WTC11 (cell line): ENCODE measurements at regions not wholly inside any gene's neighbourhood (a gene's known extent, or its start where the extent isn't known, plus 50 kb on each side); places are given as distances from the start of the nearest gene placed in this dataset.

Experiments
- ELF4 ChIP-seq: sonication (generic); formaldehyde crosslinking; IDR thresholded peaks from 2 replicates; pipeline ENCODE4 v1.8.1; 2022; ENCODE audit warnings: low read depth, mild to moderate bottlenecking, moderate library complexity, missing genetic modification reagents
- MAX ChIP-seq: sonication (generic); formaldehyde crosslinking; IDR thresholded peaks from 2 replicates; pipeline ENCODE4 v1.8.0; 2022; ENCODE audit warnings: mild to moderate bottlenecking, missing genetic modification reagents
- NFYB ChIP-seq: sonication (generic); formaldehyde crosslinking; conservative IDR thresholded peaks from 2 replicates; pipeline ENCODE4 v1.8.0; 2022; ENCODE audit warnings: low read depth, missing genetic modification reagents
- SMAD4 ChIP-seq: sonication (generic); formaldehyde crosslinking; IDR thresholded peaks from 2 replicates; pipeline ENCODE4 v1.8.0; 2022; ENCODE audit warnings: mild to moderate bottlenecking, missing genetic modification reagents
- TEAD4 ChIP-seq: sonication (generic); formaldehyde crosslinking; IDR thresholded peaks from 2 replicates; pipeline ENCODE4 v1.8.0; 2022; ENCODE audit warnings: mild to moderate bottlenecking, missing genetic modification reagents
- ZNF121 ChIP-seq: sonication (generic); formaldehyde crosslinking; IDR thresholded peaks from 2 replicates; pipeline ENCODE4 v1.8.0; 2023; ENCODE audit warnings: missing genetic modification reagents
- ZNF425 ChIP-seq: fragments of 250-450 bp; sonication (Bioruptor Pico); conservative IDR thresholded peaks from 2 replicates; pipeline ENCODE4 v1.9.0; 2021; ENCODE audit warnings: mild to moderate bottlenecking
- TF ChIP-seq, protein P1 (sequence below): fragments of 200-600 bp; IDR thresholded peaks from 2 replicates; pipeline ENCODE4 v1.8.0; 2022; ENCODE audit warnings: antibody characterized with exemption
- TF ChIP-seq, protein P2 (sequence below): sonication (generic); formaldehyde crosslinking; IDR thresholded peaks from 2 replicates; pipeline ENCODE4 v1.8.0; 2022; ENCODE audit warnings: mild to moderate bottlenecking, missing genetic modification reagents
- TF ChIP-seq, protein P3 (sequence below): sonication (generic); formaldehyde crosslinking; IDR thresholded peaks from 2 replicates; pipeline ENCODE4 v1.8.0; 2022; ENCODE audit warnings: mild to moderate bottlenecking, missing genetic modification reagents

GRCh38 chr6:18055714-18056382, 66.6 kb downstream of the NHLRC1 start:
- TF ChIP-seq, protein P1, sequence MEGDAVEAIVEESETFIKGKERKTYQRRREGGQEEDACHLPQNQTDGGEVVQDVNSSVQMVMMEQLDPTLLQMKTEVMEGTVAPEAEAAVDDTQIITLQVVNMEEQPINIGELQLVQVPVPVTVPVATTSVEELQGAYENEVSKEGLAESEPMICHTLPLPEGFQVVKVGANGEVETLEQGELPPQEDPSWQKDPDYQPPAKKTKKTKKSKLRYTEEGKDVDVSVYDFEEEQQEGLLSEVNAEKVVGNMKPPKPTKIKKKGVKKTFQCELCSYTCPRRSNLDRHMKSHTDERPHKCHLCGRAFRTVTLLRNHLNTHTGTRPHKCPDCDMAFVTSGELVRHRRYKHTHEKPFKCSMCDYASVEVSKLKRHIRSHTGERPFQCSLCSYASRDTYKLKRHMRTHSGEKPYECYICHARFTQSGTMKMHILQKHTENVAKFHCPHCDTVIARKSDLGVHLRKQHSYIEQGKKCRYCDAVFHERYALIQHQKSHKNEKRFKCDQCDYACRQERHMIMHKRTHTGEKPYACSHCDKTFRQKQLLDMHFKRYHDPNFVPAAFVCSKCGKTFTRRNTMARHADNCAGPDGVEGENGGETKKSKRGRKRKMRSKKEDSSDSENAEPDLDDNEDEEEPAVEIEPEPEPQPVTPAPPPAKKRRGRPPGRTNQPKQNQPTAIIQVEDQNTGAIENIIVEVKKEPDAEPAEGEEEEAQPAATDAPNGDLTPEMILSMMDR: no peak
- TF ChIP-seq ZNF425: no peak
- no peak for TF ChIP-seq SMAD4 (CRISPR knock-in tag)
- no peak for TF ChIP-seq TEAD4 (CRISPR knock-in tag)
- TF ChIP-seq MAX (CRISPR knock-in tag): no peak
- TF ChIP-seq ELF4 (CRISPR knock-in tag): no peak
- TF ChIP-seq ZNF121 (CRISPR knock-in tag): no peak
- TF ChIP-seq, protein P2, sequence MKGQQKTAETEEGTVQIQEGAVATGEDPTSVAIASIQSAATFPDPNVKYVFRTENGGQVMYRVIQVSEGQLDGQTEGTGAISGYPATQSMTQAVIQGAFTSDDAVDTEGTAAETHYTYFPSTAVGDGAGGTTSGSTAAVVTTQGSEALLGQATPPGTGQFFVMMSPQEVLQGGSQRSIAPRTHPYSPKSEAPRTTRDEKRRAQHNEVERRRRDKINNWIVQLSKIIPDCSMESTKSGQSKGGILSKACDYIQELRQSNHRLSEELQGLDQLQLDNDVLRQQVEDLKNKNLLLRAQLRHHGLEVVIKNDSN (CRISPR knock-in tag): no peak
- TF ChIP-seq, protein P3, sequence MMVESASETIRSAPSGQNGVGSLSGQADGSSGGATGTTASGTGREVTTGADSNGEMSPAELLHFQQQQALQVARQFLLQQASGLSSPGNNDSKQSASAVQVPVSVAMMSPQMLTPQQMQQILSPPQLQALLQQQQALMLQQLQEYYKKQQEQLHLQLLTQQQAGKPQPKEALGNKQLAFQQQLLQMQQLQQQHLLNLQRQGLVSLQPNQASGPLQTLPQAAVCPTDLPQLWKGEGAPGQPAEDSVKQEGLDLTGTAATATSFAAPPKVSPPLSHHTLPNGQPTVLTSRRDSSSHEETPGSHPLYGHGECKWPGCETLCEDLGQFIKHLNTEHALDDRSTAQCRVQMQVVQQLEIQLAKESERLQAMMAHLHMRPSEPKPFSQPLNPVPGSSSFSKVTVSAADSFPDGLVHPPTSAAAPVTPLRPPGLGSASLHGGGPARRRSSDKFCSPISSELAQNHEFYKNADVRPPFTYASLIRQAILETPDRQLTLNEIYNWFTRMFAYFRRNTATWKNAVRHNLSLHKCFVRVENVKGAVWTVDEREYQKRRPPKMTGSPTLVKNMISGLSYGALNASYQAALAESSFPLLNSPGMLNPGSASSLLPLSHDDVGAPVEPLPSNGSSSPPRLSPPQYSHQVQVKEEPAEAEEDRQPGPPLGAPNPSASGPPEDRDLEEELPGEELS (CRISPR knock-in tag): no peak
- no peak for TF ChIP-seq NFYB (CRISPR knock-in tag)
